MM.1S (cell line): ENCODE measurements at regions not wholly inside any gene's neighbourhood (a gene's known extent, or its start where the extent isn't known, plus 50 kb on each side); places are given as distances from the start of the nearest gene placed in this dataset.

Experiments
- DNase-seq: peaks from one replicate; pipeline ENCODE4 v3.0.0-alpha.2; 2015
- H2AFZ ChIP-seq: fragments of 300-600 bp; sonication (generic); 2 replicates; pipeline ENCODE4 v1.6.0; 2016; ENCODE audit warnings: antibody characterized with exemption, low read length
- H3F3A ChIP-seq: fragments of 300-600 bp; sonication (generic); 2 replicates; pipeline ENCODE4 v1.6.1; 2016; ENCODE audit warnings: mild to moderate bottlenecking, antibody characterized with exemption, low read length, moderate library complexity, mixed read lengths; ENCODE audit not compliant: insufficient read depth
- H3K27ac ChIP-seq: fragments of 300-600 bp; sonication (generic); 2 replicates; pipeline ENCODE4 v1.5.1; 2016; ENCODE audit warnings: mild to moderate bottlenecking, low read length
- H3K27me3 ChIP-seq: fragments of 300-600 bp; sonication (generic); replicated peaks from 2 replicates; pipeline ENCODE4 v1.6.0; 2016; ENCODE audit warnings: low read length; ENCODE audit not compliant: insufficient read depth
- H3K36me3 ChIP-seq: fragments of 300-600 bp; sonication (generic); replicated peaks from 2 replicates; pipeline ENCODE4 v1.6.1; 2016; ENCODE audit warnings: mild to moderate bottlenecking, low read length, mixed read lengths; ENCODE audit not compliant: insufficient read depth
- H3K4me1 ChIP-seq: fragments of 300-600 bp; sonication (generic); 2 replicates; pipeline ENCODE4 v1.6.1; 2016; ENCODE audit warnings: low read length, mixed read lengths
- H3K4me2 ChIP-seq: fragments of 300-600 bp; sonication (generic); 2 replicates; pipeline ENCODE4 v1.6.0; 2016; ENCODE audit warnings: low read depth, low read length
- H3K4me3 ChIP-seq: fragments of 300-600 bp; sonication (generic); 2 replicates; pipeline ENCODE4 v1.5.1; 2016; ENCODE audit warnings: low read length, mixed read lengths
- H3K79me2 ChIP-seq: fragments of 300-600 bp; sonication (generic); 2 replicates; pipeline ENCODE4 v1.6.1; 2016; ENCODE audit warnings: mixed run types, low read length, mixed read lengths
- H3K9ac ChIP-seq: fragments of 300-600 bp; sonication (generic); 2 replicates; pipeline ENCODE4 v1.6.1; 2016; ENCODE audit warnings: low read length, mixed read lengths
- H3K9me2 ChIP-seq: fragments of 300-600 bp; sonication (generic); replicated peaks from 2 replicates; pipeline ENCODE4 v1.6.1; 2016; ENCODE audit warnings: mild to moderate bottlenecking, low read length, mixed read lengths; ENCODE audit not compliant: insufficient read depth
- H3K9me3 ChIP-seq: fragments of 300-600 bp; sonication (generic); replicated peaks from 2 replicates; pipeline ENCODE4 v1.6.1; 2016; ENCODE audit warnings: mild to moderate bottlenecking, low read length, mixed read lengths; ENCODE audit not compliant: insufficient read depth
- H4K20me1 ChIP-seq: fragments of 300-600 bp; sonication (generic); 2 replicates; pipeline ENCODE4 v1.6.1; 2016; ENCODE audit warnings: mild to moderate bottlenecking, low read length, moderate library complexity, mixed read lengths; ENCODE audit not compliant: insufficient read depth
- EZH2 ChIP-seq: fragments of 300-600 bp; sonication (generic); optimal IDR thresholded peaks from 2 replicates; pipeline ENCODE3; 2017; ENCODE audit warnings: low read depth, mild to moderate bottlenecking, antibody characterized with exemption, low read length, mixed read lengths
- EZH2phosphoT487 ChIP-seq: fragments of 300-600 bp; sonication (generic); IDR thresholded peaks from 2 replicates; pipeline ENCODE4 v1.6.1; 2018; ENCODE audit warnings: antibody characterized with exemption, low read length
- TF ChIP-seq, protein P1 (sequence below): fragments of 300-600 bp; sonication (generic); IDR thresholded peaks from 2 replicates; pipeline ENCODE4 v1.5.1; 2016; ENCODE audit warnings: antibody characterized with exemption, low read length, mixed read lengths

DNA sequence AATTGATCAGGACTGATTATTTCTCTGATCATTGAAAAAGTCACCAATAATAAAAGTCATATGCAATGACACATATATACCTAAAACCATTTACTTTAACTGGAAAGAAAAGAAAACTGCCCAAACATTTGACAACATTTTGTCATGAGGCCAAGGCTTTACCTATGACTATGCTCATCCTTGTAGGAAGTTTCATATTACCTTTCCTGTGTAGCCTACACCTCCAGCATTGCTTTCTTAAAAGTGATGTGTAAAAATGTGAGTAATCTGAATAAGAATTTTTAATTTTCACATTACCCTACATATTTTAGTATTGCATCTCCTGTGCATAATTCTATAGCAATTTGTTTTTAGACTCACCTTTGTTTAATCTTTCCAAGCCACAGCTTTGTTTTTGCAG is 419.8 kb upstream of the FIGN start:
- H2AFZ ChIP-seq = no peak overlapping the region
- no peaks in the 10 kb centered on the region for H3K79me2 ChIP-seq
- H3K36me3 ChIP-seq = no peaks in the 10 kb centered on the region
- H3F3A ChIP-seq = no peaks in the 10 kb centered on the region
- no peak overlapping the region for H3K4me3 ChIP-seq
- H3K9me3 ChIP-seq = no peaks in the 10 kb centered on the region
- TF ChIP-seq, protein P1, sequence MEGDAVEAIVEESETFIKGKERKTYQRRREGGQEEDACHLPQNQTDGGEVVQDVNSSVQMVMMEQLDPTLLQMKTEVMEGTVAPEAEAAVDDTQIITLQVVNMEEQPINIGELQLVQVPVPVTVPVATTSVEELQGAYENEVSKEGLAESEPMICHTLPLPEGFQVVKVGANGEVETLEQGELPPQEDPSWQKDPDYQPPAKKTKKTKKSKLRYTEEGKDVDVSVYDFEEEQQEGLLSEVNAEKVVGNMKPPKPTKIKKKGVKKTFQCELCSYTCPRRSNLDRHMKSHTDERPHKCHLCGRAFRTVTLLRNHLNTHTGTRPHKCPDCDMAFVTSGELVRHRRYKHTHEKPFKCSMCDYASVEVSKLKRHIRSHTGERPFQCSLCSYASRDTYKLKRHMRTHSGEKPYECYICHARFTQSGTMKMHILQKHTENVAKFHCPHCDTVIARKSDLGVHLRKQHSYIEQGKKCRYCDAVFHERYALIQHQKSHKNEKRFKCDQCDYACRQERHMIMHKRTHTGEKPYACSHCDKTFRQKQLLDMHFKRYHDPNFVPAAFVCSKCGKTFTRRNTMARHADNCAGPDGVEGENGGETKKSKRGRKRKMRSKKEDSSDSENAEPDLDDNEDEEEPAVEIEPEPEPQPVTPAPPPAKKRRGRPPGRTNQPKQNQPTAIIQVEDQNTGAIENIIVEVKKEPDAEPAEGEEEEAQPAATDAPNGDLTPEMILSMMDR = no peak
- H3K9me2 ChIP-seq = no peaks in the 10 kb centered on the region
- H3K27me3 ChIP-seq = no peaks in the 10 kb centered on the region
- H3K27ac ChIP-seq = no peak overlapping the region
- H3K9ac ChIP-seq = no peak overlapping the region
- no peak for DNase-seq
- no peaks in the 10 kb centered on the region for H3K4me1 ChIP-seq
- H3K4me2 ChIP-seq = no peak overlapping the region
- no peaks in the 10 kb centered on the region for H4K20me1 ChIP-seq

DNA sequence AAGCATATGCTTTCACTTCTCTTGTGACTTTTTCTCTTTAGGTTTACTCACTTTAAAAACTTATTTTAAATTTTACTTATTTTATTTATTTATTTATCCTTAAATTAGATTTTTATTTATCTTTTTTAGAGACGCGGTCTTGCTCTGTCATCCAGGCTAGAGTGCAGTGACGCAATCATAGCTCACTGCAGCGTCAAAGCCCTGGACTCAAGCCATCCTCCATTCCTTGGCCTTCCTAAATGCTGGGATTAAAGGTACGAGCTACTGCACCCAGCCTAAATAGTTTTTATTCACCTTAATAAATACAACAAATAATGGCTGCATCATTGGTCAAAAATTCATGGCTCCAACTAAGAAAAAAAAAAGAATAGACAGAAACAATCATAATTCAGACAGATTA is 415.7 kb upstream of the FIGN start:
- no peak overlapping the region for H3K4me2 ChIP-seq
- DNase-seq = no peak
- peaks cover 4% of the 10 kb centered on the region for H3K4me1 ChIP-seq

DNA sequence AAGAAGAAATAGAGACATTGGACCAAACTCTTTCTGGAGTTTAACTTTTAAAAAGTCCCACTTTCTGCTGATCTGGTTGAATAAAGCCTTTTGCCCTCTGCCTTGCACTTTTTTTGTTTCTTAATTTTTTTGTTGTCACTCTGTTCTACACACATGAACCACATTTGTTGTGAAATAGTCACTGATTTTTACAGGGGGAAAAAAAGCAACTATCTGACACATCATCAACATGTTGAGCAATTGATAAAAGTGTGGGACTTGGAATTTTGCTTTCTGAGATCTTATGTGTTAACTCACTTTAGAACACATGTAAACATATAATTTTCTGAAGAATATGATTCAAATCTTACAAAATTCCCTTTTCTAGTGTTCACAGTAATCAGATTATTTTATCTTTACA is 414.8 kb upstream of the FIGN start:
- Histone ChIP-seq H3K27ac (no peak overlapping the region), H3K79me2 (no peaks in the 10 kb centered on the region), H3K4me1 (peaks cover 14% of the 10 kb centered on the region), H2AFZ (no peak overlapping the region), H3K27me3 (no peaks in the 10 kb centered on the region), H3K36me3 (no peaks in the 10 kb centered on the region), H3K4me3 (no peak overlapping the region), H3K9me2 (no peaks in the 10 kb centered on the region), H3K9me3 (no peaks in the 10 kb centered on the region), H3K4me2 (no peak overlapping the region), H4K20me1 (no peaks in the 10 kb centered on the region), H3F3A (peaks cover 4% of the 10 kb centered on the region), H3K9ac (no peak overlapping the region)
- DNase-seq = no peak
- TF ChIP-seq EZH2phosphoT487 = no peak
- TF ChIP-seq, protein P1 = no peak
- no peak for TF ChIP-seq EZH2

More for the DNA sequence above, 415.7 kb upstream of the FIGN start:
- H3K9me3 ChIP-seq = no peaks in the 10 kb centered on the region
- H3F3A ChIP-seq = no peaks in the 10 kb centered on the region
- H3K9ac ChIP-seq = no peak overlapping the region
- H3K27ac ChIP-seq = no peak overlapping the region
- no peak overlapping the region for H2AFZ ChIP-seq
- H3K27me3 ChIP-seq = no peaks in the 10 kb centered on the region
- H3K36me3 ChIP-seq = no peaks in the 10 kb centered on the region
- H4K20me1 ChIP-seq = no peaks in the 10 kb centered on the region
- H3K9me2 ChIP-seq = no peaks in the 10 kb centered on the region
- no peaks in the 10 kb centered on the region for H3K79me2 ChIP-seq
- no peak overlapping the region for H3K4me3 ChIP-seq
- TF ChIP-seq, protein P1 = no peak
